HG03108 (cell line): ENCODE measurements at regions not wholly inside any gene's neighbourhood (a gene's known extent, or its start where the extent isn't known, plus 50 kb on each side); places are given as distances from the start of the nearest gene placed in this dataset.

ENCODE experiments used
- ATAC-seq: cut with Tn5 transposase; IDR thresholded peaks from one replicate; pipeline ENCODE4 v1.9.1; 2021; ENCODE audit warnings: moderate library complexity; ENCODE audit not compliant: unreplicated experiment

DNA sequence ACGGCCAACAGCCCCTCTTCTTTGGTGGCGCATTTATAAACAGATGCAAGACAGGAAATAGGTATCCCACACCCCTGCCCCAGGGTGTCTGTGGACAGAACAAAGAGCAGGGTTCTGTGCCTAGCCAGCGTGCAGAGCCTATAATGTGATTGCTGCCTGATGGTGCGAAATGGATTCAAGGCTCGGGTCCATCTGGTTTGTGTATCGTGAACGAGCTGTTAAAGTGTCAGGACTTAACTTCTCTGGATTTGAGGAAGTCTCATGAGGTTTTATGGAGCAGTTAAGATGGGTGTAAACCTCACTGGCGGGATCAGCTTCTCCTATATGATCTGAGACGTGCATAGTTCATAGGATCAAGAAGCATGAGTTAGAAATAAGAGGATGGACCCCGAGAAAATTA lies 388.7 kb upstream of the TBX3 start:
- ATAC-seq: no peak

DNA sequence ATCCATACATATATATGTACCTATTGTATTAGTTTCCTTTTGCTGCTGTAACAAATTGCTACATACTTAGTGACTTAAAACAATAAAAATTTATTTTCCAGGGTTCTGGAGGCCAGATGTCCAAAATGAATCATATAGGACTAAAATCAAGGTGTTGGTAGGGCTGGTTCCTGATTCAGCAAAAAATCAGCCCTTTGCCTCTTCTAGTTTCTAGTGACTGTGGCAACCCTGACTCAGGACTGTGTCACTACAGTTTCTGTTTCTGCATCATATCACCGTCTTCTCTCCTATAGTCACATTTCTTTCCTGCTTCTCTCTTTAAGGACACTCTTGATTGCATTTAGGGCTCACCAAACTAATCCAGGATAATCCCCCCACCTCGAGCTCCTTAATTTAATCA lies 386.3 kb upstream of the TBX3 start:
- ATAC-seq: no peak

DNA sequence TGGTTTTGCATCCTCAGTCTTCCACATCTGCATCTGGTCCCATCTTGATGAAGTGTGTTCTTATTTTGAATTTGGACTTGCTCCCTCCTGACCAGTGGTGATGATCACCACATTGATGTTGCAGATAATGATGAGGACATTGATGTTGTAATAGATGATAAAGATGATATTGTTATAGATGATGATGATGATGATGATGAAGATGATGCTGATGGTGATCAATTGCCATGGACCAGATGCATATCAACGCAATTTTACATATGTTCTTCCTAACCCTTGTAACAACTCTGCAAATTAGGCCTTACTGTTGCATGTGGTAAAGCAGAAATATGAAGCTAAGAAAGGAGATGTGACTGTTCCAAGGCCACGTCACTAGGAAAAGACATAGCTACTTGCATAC lies 380.3 kb upstream of the TBX3 start:
- no peak for ATAC-seq

DNA sequence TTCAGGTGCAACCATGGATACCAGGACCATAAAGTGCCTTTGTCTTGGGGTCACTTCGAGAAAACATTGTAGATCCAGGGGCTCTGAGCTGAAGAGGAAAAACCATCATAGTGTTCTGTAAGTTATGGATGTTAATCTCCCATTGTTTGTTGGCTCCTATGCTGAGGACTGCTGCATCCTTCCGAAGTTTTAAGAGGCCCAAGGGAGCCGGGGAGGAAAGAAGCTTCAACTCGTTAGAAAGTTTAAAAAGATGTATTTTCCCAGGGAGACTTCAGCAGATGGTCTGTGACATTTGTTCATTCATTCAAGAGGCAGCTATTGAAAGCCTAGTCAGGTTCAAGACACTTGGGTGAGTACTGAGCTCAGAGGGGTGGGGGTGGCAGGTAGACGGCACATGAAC lies 378.8 kb upstream of the TBX3 start:
- ATAC-seq: no peak

DNA sequence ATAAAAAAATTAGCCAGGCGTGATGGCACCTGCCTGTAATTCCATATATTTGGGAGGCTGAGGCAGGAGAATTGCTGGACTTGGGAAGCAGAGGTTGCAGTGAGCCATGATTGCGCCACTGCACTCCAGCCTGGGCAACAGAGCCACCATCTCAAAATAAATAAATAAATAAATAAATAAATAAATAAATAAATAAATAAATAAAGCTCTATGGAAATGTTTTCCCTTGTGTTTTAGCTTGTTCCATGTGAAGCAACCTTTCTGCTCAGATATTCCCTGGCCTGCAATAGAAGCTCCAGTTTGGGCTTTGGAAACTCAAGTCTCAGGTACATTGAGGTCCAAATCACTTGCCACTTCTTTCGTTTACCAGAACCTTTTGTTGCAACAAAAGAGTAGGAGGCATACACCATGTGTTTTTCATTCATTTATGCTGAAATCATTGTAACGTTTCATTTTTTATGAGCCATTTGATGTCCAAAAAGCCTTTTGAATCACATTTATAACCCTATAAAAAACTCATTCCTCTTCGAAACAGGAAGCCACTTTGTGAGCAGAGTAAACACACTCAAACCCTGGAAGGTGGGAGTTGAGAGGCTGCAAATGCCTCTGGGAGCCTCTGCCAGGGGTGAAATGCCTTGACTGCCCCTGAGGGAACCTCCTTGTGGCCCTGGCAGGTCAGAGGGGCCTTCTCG lies 376.6 kb upstream of the TBX3 start:
- no peak for ATAC-seq

DNA sequence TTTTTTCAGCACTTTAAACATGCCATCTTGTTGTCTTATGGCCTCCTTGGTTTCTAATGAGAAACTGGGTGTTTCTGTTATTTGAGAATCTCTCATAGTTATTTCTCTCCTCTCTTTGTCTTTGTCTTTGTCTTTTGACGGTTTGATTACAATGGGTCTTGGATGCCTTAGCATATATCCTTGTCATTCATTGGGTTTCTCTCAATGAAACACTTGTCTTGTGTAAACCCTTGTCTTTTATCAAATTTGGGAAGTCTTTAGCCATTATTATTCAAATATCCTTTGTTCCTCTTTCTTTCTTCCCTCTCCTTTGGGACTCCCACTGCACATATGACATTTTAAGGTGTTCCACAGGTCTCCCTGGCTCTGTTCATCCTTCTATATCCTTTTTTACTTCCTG lies 373.5 kb upstream of the TBX3 start:
- ATAC-seq: no peak

DNA sequence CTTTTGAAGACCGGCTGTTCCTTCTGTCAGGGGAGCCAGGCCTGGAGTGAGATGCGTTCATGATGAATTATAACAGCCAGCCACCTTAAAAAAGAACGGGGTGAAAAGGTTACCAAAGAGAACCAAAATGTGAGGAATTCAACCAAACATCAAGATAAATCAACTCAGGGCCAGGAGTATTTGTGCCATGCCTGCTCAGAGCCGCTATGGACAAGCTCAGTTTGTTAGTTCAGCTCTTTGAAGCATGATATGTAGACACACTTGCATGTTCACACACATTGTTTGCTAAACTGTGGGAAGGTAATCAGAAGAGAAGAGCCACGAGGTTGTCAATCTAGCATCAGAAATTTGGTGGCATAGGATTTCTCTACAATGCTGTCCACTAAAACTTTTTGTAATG lies 367.4 kb upstream of the TBX3 start:
- ATAC-seq: no peak

DNA sequence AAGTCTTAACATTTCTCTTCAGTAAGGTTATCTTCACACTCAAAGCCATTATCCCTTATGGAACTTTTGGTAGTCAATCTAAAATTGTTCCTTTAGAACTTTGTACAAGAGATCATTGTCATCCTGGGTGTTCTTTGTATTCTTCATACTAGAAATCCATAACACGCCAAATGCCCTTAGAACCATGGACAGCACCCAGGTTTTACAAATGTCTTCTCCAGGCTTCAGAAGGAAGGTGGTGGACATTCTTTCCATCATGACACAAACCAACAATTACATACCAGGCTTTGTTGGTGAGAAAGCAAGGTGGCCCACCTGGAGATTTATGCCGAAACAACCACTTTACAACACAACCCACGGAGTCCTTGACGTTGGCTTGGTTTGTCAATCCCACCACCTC lies 365.6 kb upstream of the TBX3 start:
- no peak for ATAC-seq

DNA sequence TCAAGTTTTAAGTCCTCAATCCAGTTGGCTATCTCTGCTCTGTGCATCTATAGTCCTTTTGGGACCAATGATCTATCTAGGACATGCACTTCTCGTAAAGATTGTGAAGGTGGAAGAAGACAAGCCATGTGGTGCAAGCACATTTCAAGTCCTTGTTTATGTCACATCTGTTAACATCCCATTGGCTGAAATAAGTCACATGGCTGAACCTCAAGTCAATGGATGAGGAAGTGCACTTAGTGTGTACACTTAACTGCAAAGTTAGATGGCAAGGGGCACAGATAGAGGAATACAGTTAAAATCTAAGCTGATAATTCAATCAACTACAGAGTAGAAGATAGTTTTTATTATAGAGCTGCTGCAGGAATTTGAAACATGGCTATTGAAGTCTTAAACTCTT lies 362.8 kb upstream of the TBX3 start:
- ATAC-seq: no peak

DNA sequence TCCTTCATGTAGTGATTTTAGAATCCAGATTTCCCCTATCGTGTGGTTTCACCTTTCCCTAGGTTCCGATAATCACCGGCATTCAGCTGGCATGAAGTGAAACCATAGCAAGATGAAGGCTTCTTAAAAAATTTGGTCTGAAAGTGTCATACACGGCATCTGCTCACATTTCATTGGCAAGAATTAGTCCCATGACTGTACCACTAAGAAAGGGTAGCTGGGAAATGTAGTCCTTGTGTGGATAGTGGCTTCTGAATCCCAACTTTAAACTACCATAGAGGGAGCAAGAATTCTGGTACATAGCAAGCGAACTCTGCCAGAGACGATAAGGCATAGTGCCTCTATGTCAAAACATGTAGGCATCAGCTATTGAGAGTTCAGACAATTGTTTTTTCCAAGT lies 360.1 kb upstream of the TBX3 start:
- no peak for ATAC-seq

DNA sequence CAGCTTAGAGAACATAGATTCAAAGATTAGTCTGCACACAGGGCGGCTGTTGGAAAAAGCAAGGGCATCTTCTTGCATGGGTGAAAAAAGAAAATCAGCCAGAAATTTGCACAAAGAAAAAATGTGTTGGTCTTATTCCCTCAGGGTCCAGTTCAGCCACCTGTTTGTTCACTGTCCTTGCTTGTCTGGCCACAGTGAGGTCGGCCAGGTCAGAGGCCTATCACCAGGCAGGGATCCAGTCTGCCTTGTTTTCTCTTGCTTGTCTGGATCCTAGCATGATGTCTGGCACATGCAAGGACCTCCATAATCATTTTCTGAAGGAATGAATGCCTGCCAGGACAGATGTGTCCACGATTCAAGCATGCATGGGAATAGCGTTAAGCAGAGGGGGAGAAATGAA lies 359.1 kb upstream of the TBX3 start:
- no peak for ATAC-seq

DNA sequence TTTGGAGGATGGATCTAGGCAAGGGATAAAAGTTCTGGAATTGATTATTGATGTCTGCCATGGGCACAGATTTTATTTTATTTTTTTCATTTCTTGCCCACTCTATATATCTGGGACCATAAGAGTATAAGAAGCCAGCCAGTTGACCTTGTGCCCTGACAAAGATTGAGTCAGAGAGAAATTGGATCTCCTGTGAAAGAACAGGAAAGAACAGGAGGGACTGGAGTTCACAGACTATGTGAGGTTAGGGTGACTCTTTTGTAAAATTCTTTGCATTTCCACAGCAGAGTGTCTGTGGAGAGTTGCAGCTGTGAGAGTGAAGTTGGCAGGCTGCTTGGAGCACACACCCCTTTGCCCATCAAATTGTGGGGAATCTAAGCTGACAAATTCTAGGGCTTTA lies 358.4 kb upstream of the TBX3 start:
- ATAC-seq: no peak

DNA sequence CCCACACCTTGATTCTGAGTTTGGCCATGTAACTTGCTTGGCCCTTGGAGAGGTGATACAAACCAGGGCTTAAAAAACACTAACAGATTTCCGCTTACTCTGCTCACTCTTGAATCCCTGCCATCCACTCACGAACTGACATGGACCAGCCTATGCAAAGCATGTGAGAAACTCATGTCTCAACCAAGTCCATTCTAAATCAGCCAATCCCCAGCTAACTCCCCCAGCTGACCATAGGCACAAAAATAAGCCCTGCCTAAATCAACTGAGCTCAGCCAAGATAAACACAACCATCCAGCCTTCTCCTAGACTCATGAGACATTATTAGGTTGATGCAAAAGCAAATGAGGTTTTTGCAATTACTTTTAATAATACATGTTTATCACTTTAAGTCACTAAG lies 353.9 kb upstream of the TBX3 start:
- no peak for ATAC-seq

DNA sequence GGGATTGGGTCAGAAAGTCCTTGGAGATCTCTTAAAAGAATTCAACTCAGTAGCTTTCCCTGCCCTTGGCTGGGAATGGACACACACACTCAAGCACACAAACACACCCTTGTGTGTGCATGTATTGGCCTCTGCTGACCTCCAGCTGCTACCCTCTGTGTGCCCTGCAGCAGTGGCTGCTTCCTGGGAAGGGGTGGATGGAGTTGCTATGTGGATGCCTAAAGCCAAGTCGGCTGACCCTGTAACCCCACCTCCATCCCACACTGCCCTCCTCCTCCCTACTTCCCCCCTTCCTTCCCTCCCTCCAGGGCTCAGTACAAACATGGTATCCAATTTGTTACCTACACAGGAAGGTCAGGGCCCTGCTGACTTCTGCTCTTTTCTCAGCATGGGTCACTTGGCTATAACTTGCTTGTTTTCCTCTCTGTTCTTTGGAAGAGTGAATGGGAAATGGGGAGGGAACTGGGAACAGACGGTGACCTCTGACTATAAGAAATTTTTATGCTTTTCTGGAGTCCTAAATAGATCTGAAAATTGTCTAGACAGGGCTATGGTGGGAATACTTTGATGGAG lies 351.6 kb upstream of the TBX3 start:
- ATAC-seq: no peak

DNA sequence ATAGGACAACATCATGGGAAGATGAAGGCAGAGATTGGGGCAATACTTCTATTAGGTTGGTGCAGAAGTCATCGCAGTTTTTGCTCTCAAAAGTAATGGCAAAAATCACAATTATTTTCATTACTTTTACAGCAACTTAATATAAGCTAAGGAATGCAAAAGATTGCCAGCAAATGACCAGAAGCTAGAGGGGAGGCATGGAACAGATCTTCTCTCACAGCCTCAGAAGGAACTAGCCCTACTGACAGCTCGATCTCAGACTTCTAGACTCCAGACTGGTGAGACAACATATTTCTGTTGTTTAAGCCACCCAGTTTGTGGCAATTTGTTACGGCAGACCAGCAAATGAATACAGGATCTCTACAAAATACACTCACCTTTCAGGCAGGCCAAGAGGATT lies 348.5 kb upstream of the TBX3 start:
- no peak for ATAC-seq

DNA sequence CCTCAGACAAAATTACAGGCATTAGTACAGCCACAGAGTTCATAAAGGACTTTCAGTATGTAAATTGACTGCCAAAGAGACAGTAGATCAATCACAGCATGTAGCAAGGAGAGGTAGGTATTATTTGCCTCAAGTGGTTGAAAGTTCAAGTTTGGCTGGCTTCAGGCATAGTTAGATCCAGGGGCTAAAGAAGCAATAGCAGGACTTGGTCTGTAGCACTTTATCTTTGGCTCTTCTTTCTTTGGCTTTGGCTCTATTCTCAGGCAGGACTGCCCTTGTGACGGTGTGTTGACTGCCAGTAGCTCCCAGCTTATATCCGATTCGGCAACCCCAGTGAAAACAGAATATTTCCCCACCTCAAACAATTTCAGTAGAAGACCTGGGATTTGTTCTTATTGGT lies 346.0 kb upstream of the TBX3 start:
- ATAC-seq: no peak

DNA sequence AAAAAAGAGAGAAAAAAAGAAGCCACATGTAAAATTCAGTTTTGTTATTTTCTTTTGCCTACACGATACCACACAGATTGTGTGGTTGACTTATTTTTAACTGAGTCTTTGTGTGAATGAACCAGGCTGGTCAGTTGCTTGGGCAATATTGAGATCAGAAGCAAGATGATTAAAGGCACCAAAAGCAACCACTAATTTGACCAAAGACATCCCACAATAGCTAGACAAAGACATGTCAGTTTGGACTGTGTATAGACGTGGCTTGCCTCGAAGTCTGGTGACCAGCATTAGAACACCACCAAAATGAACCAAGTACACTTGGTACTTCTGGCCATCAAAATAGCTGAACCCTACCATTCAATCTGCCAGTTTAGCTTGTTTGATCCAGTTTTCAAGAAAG lies 340.6 kb upstream of the TBX3 start:
- ATAC-seq: no peak

DNA sequence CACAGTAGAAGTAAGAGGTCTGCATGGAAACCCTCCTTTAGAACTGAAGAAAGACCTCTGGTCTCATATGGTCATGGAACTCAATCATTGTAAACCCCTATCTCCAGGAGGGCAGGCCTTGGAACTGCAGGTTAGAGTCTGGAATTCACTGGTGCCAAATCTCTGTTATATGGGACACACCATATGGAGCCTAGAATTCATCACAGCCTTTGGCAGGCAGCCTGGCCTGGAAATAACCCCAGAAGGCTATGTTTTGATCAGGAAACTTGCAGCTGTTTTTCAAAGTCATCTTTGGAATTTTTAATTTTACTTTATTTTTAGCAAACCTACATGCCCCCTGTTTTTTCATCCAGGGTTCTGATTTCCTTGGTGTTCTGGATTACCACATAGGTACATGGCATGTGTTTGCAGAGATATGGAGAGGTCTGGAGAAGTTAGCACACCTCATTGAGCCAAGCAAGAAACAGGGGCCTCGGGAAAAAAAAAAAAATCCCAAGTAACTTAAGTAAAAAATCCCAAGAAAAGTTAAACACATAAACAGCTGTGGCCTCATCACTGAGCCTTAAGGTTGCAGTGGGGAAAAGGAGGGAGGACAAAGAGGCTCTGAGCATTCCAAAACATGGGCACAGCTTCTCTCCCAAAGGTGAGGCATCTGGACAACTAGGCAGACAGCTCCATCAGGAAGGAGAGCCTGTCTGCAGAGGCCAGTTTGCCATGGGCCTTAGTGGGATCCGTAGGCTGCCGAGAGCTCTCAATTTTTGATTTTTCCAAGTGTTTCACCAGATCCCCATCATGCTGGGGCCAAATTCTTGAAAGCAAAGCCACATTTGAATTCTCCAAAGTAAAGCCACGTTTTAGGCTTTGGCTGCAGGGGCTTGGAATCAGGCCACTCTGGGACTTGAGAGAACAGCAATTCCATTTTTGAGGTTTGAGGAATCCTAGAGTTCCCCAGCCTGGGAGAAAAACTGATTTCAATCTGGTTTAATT lies 339.6 kb upstream of the TBX3 start:
- ATAC-seq: no peak

DNA sequence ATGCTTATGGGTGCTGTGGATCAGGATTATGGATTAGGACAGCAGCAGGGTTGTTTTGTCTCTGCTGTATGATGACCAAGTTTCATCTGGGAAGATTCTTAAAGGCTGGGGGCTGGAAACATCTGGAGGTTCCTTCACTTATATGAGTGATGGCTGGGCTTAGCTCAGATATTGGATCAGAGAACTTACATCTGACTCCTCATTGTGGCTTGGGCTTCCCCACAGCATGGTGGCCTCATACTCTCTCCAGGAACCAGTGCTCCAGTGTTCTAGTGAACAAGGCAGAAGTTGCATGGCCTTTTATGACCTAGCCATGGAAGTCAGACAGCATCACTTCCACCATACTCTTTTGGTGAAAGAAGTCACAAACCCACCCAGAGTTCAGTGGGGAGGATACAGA lies 336.1 kb upstream of the TBX3 start:
- ATAC-seq: no peak

DNA sequence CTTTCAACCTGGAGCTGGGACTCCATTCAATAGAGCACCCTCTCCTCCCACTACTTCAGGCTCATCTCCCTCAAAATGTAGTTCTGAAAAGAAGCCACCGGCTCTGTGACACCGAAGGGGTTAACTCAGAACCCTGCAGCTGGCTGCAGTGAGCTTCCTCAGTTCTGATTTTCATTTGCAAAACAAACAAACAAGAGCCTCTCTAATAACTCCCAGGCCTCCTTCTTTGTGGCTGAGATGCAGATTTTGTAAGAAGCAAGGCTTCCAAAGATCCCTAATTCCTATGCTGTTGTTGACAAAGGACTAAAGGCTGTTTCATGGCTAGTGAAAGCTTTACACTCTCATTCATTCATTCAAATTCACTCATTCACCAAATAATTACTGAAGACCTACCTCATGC lies 333.4 kb upstream of the TBX3 start:
- ATAC-seq: no peak

DNA sequence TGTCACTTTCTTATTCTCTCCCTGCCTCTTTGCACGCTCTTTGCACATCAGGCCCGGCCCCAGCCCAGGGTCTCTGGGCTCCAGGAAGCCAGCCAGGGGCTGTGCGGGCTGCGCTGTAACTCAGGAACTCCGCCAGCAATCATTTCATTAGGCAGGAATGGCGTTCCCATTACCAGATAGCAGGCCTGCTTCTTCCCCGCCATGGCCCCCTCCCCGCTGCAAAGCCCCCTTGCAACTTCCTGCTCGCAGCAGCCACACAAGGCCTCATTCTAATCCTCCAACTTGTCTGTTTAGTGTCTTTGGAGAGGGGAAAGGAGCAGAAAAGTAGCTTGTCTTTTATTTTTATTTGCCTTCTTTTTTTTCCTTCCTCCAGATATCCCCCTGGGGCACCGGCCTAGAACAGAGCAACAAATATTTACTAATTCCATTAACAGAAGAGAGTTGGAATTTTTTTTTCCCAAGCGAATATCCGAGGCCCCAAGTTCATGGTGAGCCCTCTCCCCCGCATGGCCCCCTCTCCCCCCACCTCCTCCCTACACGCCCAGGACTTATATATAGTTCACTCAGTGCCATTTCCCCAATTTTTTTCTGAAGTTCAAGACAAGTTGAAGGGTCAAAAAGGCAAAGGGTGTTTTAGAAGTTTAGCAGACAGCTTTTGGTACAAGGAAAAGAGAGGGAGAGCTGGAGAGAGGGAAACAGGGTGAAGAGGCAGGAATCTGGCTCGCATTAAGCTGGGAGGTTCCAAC lies 329.4 kb upstream of the TBX3 start:
- no peak for ATAC-seq
